ENCODE measurements at regions not wholly inside any gene's neighbourhood (a gene's known extent, or its start where the extent isn't known, plus 50 kb on each side); places are given as distances from the start of the nearest gene placed in this dataset.

GRCh38 chr10:6642876-6643275, 62.8 kb upstream of the PRKCQ start:
- no TSS peak for BruUV-seq (replicated peaks)
- Histone ChIP-seq H3K36me3 (ENCODE audit: control insufficient read depth in 1 of 2, insufficient read depth in 2 of 2, low read length in 2 of 2) (no peaks in the 10 kb centered on the region), H2AFZ (ENCODE audit: low read depth, low read length, poor library complexity, severe bottlenecking) (no peak overlapping the region), H3K4me2 (ENCODE audit: low read length) (no peak overlapping the region), H3K9me2 (ENCODE audit: insufficient read depth) (no peaks in the 10 kb centered on the region), H3K9me3 (ENCODE audit: control insufficient read depth in 1 of 2, insufficient read depth in 1 of 2, low read depth in 1 of 2, low read length in 2 of 2) (no peaks in the 10 kb centered on the region), H3K9ac (ENCODE audit: low read length) (no peak overlapping the region), H4K20me1 (ENCODE audit: insufficient read depth) (no peaks in the 10 kb centered on the region), H3K27ac (ENCODE audit: low read depth, low read length) (no peak overlapping the region), H3K79me2 (ENCODE audit: insufficient read depth, low read length) (no peaks in the 10 kb centered on the region), H3K27me3 (ENCODE audit: insufficient read depth, low read length) (peaks cover 60% of the 10 kb centered on the region), H3K4me3 (replicated peaks in 1 of 2; ENCODE audit: low read depth in 1 of 2, low read length in 2 of 2) (no peak overlapping the region), H3K4me1 (ENCODE audit: control insufficient read depth in 1 of 2, insufficient read depth in 2 of 2, low read length in 2 of 2) (no peaks in the 10 kb centered on the region)
- TF ChIP-seq SIN3A (IDR thresholded peaks at IDR 0.05; ENCODE audit: low read depth): no peak
- TF ChIP-seq ATF3 (IDR thresholded peaks at IDR 0.05): no peak
- TF ChIP-seq, protein P1, sequence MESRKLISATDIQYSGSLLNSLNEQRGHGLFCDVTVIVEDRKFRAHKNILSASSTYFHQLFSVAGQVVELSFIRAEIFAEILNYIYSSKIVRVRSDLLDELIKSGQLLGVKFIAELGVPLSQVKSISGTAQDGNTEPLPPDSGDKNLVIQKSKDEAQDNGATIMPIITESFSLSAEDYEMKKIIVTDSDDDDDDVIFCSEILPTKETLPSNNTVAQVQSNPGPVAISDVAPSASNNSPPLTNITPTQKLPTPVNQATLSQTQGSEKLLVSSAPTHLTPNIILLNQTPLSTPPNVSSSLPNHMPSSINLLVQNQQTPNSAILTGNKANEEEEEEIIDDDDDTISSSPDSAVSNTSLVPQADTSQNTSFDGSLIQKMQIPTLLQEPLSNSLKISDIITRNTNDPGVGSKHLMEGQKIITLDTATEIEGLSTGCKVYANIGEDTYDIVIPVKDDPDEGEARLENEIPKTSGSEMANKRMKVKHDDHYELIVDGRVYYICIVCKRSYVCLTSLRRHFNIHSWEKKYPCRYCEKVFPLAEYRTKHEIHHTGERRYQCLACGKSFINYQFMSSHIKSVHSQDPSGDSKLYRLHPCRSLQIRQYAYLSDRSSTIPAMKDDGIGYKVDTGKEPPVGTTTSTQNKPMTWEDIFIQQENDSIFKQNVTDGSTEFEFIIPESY (IDR thresholded peaks at IDR 0.05; ENCODE audit: extremely low read depth, insufficient replicate concordance, low read length): no peak
- no peak for TF ChIP-seq CBX3 (IDR thresholded peaks at IDR 0.05; ENCODE audit: low read depth)
- TF ChIP-seq POLR2AphosphoS5 (IDR thresholded peaks at IDR 0.05; ENCODE audit: low read depth, low read length): no peak
- ChIA-PET POLR2A (no interaction called here), RAD21 (ENCODE audit: low non-redundant PET in 1 of 2, low total read pairs in 2 of 2, uncharacterized antibody in 2 of 2, unreplicated experiment in 2 of 2) (no interaction called here), CTCF (no interaction called here)
- intact Hi-C loops (cut with micrococcal nuclease): no loop called here
- no peak for DNase-seq (ENCODE audit: low read depth, low spot score)
- ATAC-seq: no peak

- DNase-seq (ENCODE audit: low read depth, low spot score): no peak
- Histone ChIP-seq H4K20me1 (ENCODE audit: insufficient read depth) (no peaks in the 10 kb centered on the region), H3K9ac (ENCODE audit: low read length) (no peak overlapping the region), H3K4me2 (ENCODE audit: low read length) (no peak overlapping the region), H3K36me3 (ENCODE audit: control insufficient read depth in 1 of 2, insufficient read depth in 2 of 2, low read length in 2 of 2) (no peaks in the 10 kb centered on the region), H3K4me1 (ENCODE audit: control insufficient read depth in 1 of 2, insufficient read depth in 2 of 2, low read length in 2 of 2) (no peaks in the 10 kb centered on the region), H3K4me3 (replicated peaks in 1 of 2; ENCODE audit: low read depth in 1 of 2, low read length in 2 of 2) (no peak overlapping the region), H3K9me2 (ENCODE audit: insufficient read depth) (no peaks in the 10 kb centered on the region), H3K27ac (ENCODE audit: low read depth, low read length) (no peak overlapping the region), H3K79me2 (ENCODE audit: insufficient read depth, low read length) (no peaks in the 10 kb centered on the region), H2AFZ (ENCODE audit: low read depth, low read length, poor library complexity, severe bottlenecking) (no peak overlapping the region), H3K27me3 (ENCODE audit: insufficient read depth, low read length) (peaks cover 80% of the 10 kb centered on the region), H3K9me3 (ENCODE audit: control insufficient read depth in 1 of 2, insufficient read depth in 1 of 2, low read depth in 1 of 2, low read length in 2 of 2) (no peaks in the 10 kb centered on the region)
- CTCF ChIA-PET: no interaction called here
- RAD21 ChIA-PET (ENCODE audit: low non-redundant PET in 1 of 2, low total read pairs in 2 of 2, uncharacterized antibody in 2 of 2, unreplicated experiment in 2 of 2): no interaction called here
- intact Hi-C loops (cut with micrococcal nuclease): no loop called here
- BruUV-seq (replicated peaks): no TSS peak
- TF ChIP-seq CTCF (IDR thresholded peaks at IDR 0.05 in 2 of 3, conservative IDR thresholded peaks at IDR 0.05 in 1 of 3; ENCODE audit: borderline replicate concordance in 1 of 3, insufficient read depth in 1 of 3, low read depth in 2 of 3, low read length in 2 of 3): no peak
- no peak for TF ChIP-seq MAX (IDR thresholded peaks at IDR 0.05)
- TF ChIP-seq YY1 (IDR thresholded peaks at IDR 0.05; ENCODE audit: extremely low read depth, insufficient replicate concordance, low read depth, low read length): no peak
- no peak for TF ChIP-seq SIN3A (IDR thresholded peaks at IDR 0.05; ENCODE audit: low read depth)
- TF ChIP-seq ELF1 (IDR thresholded peaks at IDR 0.05; ENCODE audit: borderline replicate concordance, low read depth): no peak
- no peak for TF ChIP-seq ATF3 (IDR thresholded peaks at IDR 0.05)
- no peak for TF ChIP-seq POLR2AphosphoS5 (IDR thresholded peaks at IDR 0.05; ENCODE audit: low read depth, low read length)
- no peak for TF ChIP-seq CBX3 (IDR thresholded peaks at IDR 0.05; ENCODE audit: low read depth)
- TF ChIP-seq SRF (IDR thresholded peaks at IDR 0.05; ENCODE audit: low read depth): no peak
- POLR2A ChIA-PET: no interaction called here
- ATAC-seq: no peak
Observed at GRCh38 chr10:6640433-6641040, 60.5 kb upstream of the PRKCQ start.

Data from HCT116 (cell line).